Keratinocyte (primary cell): ENCODE measurements at regions not wholly inside any gene's neighbourhood (a gene's known extent, or its start where the extent isn't known, plus 50 kb on each side); places are given as distances from the start of the nearest gene placed in this dataset.

Experiments used
- DNase-seq: peaks from one replicate; pipeline ENCODE4 v3.0.0-alpha.2; 2011; ENCODE audit warnings: low read depth, missing footprints, low spot score
- FAIRE-seq: peaks from 2 replicates; lab custom pipeline; 2011; peaks lifted over from hg19 to GRCh38; lab: Jason Lieb, UNC
- H2AFZ ChIP-seq: 2 replicates; pipeline ENCODE4 v1.6.0; 2012; ENCODE audit warnings: low read length, control low read depth, inconsistent platforms; ENCODE audit not compliant: control insufficient read depth
- H3K27ac ChIP-seq: 2 replicates; pipeline ENCODE4 v1.5.1; 2011; ENCODE audit warnings: low read length; ENCODE audit not compliant: control insufficient read depth, insufficient read depth
- H3K27me3 ChIP-seq: 3 replicates; pipeline ENCODE4 v1.6.0; 2011; ENCODE audit warnings: low read length; ENCODE audit not compliant: control insufficient read depth, insufficient read depth; ENCODE audit errors: extremely low read depth
- H3K36me3 ChIP-seq, 2 experiments: 2 replicates in 1 of 2; 3 replicates in 1 of 2; pipeline ENCODE4 v1.5.1; 2011; ENCODE audit warnings: low read length in 2 of 2, mild to moderate bottlenecking in 1 of 2; ENCODE audit not compliant: control insufficient read depth in 2 of 2, insufficient read depth in 2 of 2; ENCODE audit errors: extremely low read depth in 1 of 2
- H3K4me1 ChIP-seq: 3 replicates; pipeline ENCODE4 v1.5.1; 2011; ENCODE audit warnings: low read length; ENCODE audit not compliant: control insufficient read depth, insufficient read depth; ENCODE audit errors: extremely low read depth
- H3K4me2 ChIP-seq: 3 replicates; pipeline ENCODE4 v1.6.0; 2011; ENCODE audit warnings: low read depth, low read length; ENCODE audit not compliant: control insufficient read depth, insufficient read depth; ENCODE audit errors: extremely low read depth
- H3K4me3 ChIP-seq, 3 experiments: fragments of 200-600 bp in 1 of 3; sonication (generic) in 1 of 3; 2 replicates in 2 of 3; 3 replicates in 1 of 3; pipeline ENCODE4 v1.5.1; 2011 to 2016; ENCODE audit warnings: low read length in 3 of 3, mild to moderate bottlenecking in 3 of 3, control low read depth in 2 of 3, inconsistent platforms in 1 of 3, low read depth in 1 of 3, mixed read lengths in 1 of 3, mixed run types in 1 of 3, moderate library complexity in 1 of 3; ENCODE audit not compliant: control insufficient read depth in 2 of 3, insufficient read depth in 2 of 3; ENCODE audit errors: extremely low read depth in 1 of 3
- H3K79me2 ChIP-seq: 2 replicates; pipeline ENCODE4 v1.6.0; 2012; ENCODE audit warnings: low read length; ENCODE audit not compliant: control insufficient read depth, insufficient read depth
- H3K9ac ChIP-seq: 3 replicates; pipeline ENCODE4 v1.6.0; 2011; ENCODE audit warnings: low read length; ENCODE audit not compliant: control insufficient read depth, insufficient read depth; ENCODE audit errors: extremely low read depth
- H3K9me1 ChIP-seq: 3 replicates; pipeline ENCODE4 v1.6.0; 2011; ENCODE audit warnings: low read length; ENCODE audit not compliant: control insufficient read depth, insufficient read depth; ENCODE audit errors: extremely low read depth
- H3K9me3 ChIP-seq: 2 replicates; pipeline ENCODE4 v1.5.1; 2012; ENCODE audit warnings: low read depth, low read length; ENCODE audit not compliant: control insufficient read depth
- H4K20me1 ChIP-seq: 3 replicates; pipeline ENCODE4 v1.6.0; 2011; ENCODE audit warnings: low read length; ENCODE audit not compliant: control insufficient read depth, insufficient read depth; ENCODE audit errors: extremely low read depth
- CTCF ChIP-seq, 3 experiments: IDR thresholded peaks in 1 of 3; conservative IDR thresholded peaks in 1 of 3; optimal IDR thresholded peaks in 1 of 3; 2 replicates in 2 of 3; 3 replicates in 1 of 3; pipeline versions ENCODE3 to v1.5.1; 2011; ENCODE audit warnings: low read length in 3 of 3, mild to moderate bottlenecking in 3 of 3, moderate library complexity in 2 of 3, control low read depth in 1 of 3, inconsistent platforms in 1 of 3; ENCODE audit not compliant: insufficient read depth in 2 of 3; ENCODE audit errors: extremely low read depth in 1 of 3
- EZH2 ChIP-seq: IDR thresholded peaks from one replicate; pipeline ENCODE4 v1.6.1; 2012; ENCODE audit warnings: inconsistent platforms, mild to moderate bottlenecking, low read length, moderate library complexity
- dilution Hi-C: fragments of 300-500 bp; cut with MboI; formaldehyde crosslinking; loops from one replicate; pipeline ENCODE4 v1.7.0; 2020; ENCODE audit warnings: low sequenced_read_pairs; ENCODE audit not compliant: extremely low pct_ligation_motif_present
- small RNA-seq, 3 experiments: library from RNA; depleted of rRNA; stranded (forward); fragments of <200 nt; gene quantifications; one replicate each; pipeline ENCODE3, GENCODE V24; 2012; ENCODE audit warnings: low read depth in 3 of 3, low replicate concordance in 1 of 3; ENCODE audit not compliant: insufficient read length in 3 of 3

GRCh38 chr11:115556984-115557383 lies 52.8 kb upstream of the CADM1 start:
- TF ChIP-seq EZH2 (no peak), CTCF (optimal IDR thresholded peaks at IDR 0.05 in 1 of 3, IDR thresholded peaks at IDR 0.05 in 1 of 3, conservative IDR thresholded peaks at IDR 0.05 in 1 of 3; ENCODE audit: extremely low read depth in 1 of 3, insufficient read depth in 2 of 3, low read length in 3 of 3) (no peak)
- DNase-seq (no peak), FAIRE-seq (no peak)
- Histone ChIP-seq H3K9ac (no peak overlapping the region), H3K4me2 (no peak overlapping the region), H3K27ac (no peak overlapping the region), H3K79me2 (no peaks in the 10 kb centered on the region), H4K20me1 (no peaks in the 10 kb centered on the region), H3K9me1 (no peaks in the 10 kb centered on the region), H2AFZ (no peak overlapping the region), H3K36me3 (no peaks in the 10 kb centered on the region), H3K4me3 (no peak overlapping the region), H3K9me3 (no peaks in the 10 kb centered on the region), H3K4me1 (no peaks in the 10 kb centered on the region), H3K27me3 (no peaks in the 10 kb centered on the region)
- dilution Hi-C loops, result no loop called here

- Histone ChIP-seq H3K36me3 (no peaks in the 10 kb centered on the region), H3K27ac (no peak overlapping the region), H4K20me1 (no peaks in the 10 kb centered on the region), H3K4me3 (no peak overlapping the region), H3K9ac (no peak overlapping the region), H3K9me1 (no peaks in the 10 kb centered on the region), H3K79me2 (no peaks in the 10 kb centered on the region), H2AFZ (no peak overlapping the region), H3K27me3 (no peaks in the 10 kb centered on the region), H3K4me1 (no peaks in the 10 kb centered on the region), H3K4me2 (no peak overlapping the region), H3K9me3 (no peaks in the 10 kb centered on the region)
- FAIRE-seq (no peak), DNase-seq (no peak)
- dilution Hi-C loops, result no loop called here
- TF ChIP-seq EZH2 (no peak), CTCF (optimal IDR thresholded peaks at IDR 0.05 in 1 of 3, IDR thresholded peaks at IDR 0.05 in 1 of 3, conservative IDR thresholded peaks at IDR 0.05 in 1 of 3; ENCODE audit: extremely low read depth in 1 of 3, insufficient read depth in 2 of 3, low read length in 3 of 3) (no peak)
Measured at GRCh38 chr11:115555336-115556090, 51.3 kb upstream of the CADM1 start.

Small RNA genes in the stretch of these regions (small RNA-seq; reads per million reads assigned to genes)
- gene AP000770.2 (0 reads per million in 3 experiments), gene RF01210 (0 reads per million in 3 experiments), gene RPL12P46 (0 reads per million in 3 experiments)
